Liver (tissue), 3 donors: ENCODE measurements at regions not wholly inside any gene's neighbourhood (a gene's known extent, or its start where the extent isn't known, plus 50 kb on each side); places are given as distances from the start of the nearest gene placed in this dataset.

Experiments
- EGR1 ChIP-seq, 2 donors: IDR thresholded peaks; 2 replicates each; pipeline ENCODE4 v1.6.1; 2016 to 2018; ENCODE audit warnings: antibody characterized with exemption in 2 of 2, low read depth in 2 of 2
- GABPA ChIP-seq, 2 donors: IDR thresholded peaks in 1 of 2; conservative IDR thresholded peaks in 1 of 2; 2 replicates each; pipeline ENCODE4 v1.6.1; 2016; ENCODE audit warnings: antibody characterized with exemption in 2 of 2, mild to moderate bottlenecking in 1 of 2, moderate library complexity in 1 of 2
- HNF4A ChIP-seq, 2 donors: conservative IDR thresholded peaks; 2 replicates each; pipeline ENCODE4 v1.6.1; 2016; ENCODE audit warnings: antibody characterized with exemption in 2 of 2, mild to moderate bottlenecking in 2 of 2
- JUND ChIP-seq, 2 donors: IDR thresholded peaks; 2 replicates each; pipeline ENCODE4 v1.6.1; 2016; ENCODE audit warnings: antibody characterized with exemption in 2 of 2
- NR2F2 ChIP-seq: IDR thresholded peaks from 2 replicates; pipeline ENCODE4 v1.6.1; 2016; ENCODE audit warnings: antibody characterized with exemption
- RAD21 ChIP-seq, 2 donors: IDR thresholded peaks; 2 replicates each; pipeline ENCODE4 v1.6.1; 2016; ENCODE audit warnings: antibody characterized with exemption in 2 of 2, mild to moderate bottlenecking in 2 of 2
- SP1 ChIP-seq: IDR thresholded peaks from 2 replicates; pipeline ENCODE4 v1.6.1; 2018; ENCODE audit warnings: antibody characterized with exemption, mild to moderate bottlenecking
- TAF1 ChIP-seq: conservative IDR thresholded peaks from 2 replicates; pipeline ENCODE4 v1.6.1; 2016; ENCODE audit warnings: antibody characterized with exemption, mild to moderate bottlenecking
- YY1 ChIP-seq: IDR thresholded peaks from 2 replicates; pipeline ENCODE4 v1.6.1; 2016; ENCODE audit warnings: antibody characterized with exemption, mild to moderate bottlenecking
- TF ChIP-seq, protein P1 (sequence below): fragments of 150-350 bp; IDR thresholded peaks from 2 replicates; pipeline ENCODE4 v1.5.1; 2017; ENCODE audit warnings: improper control_type of control experiment, low read depth, low read length; ENCODE audit not compliant: missing input control
- TF ChIP-seq, protein P2 (sequence below): IDR thresholded peaks from 2 replicates; pipeline ENCODE4 v1.6.1; 2016; ENCODE audit warnings: antibody characterized with exemption, mild to moderate bottlenecking
- TF ChIP-seq, protein P3 (sequence below): IDR thresholded peaks from 2 replicates; pipeline ENCODE4 v1.6.1; 2016; ENCODE audit warnings: antibody characterized with exemption
- TF ChIP-seq, protein P4 (sequence below): IDR thresholded peaks from 2 replicates; pipeline ENCODE4 v1.6.1; 2016; ENCODE audit warnings: antibody characterized with exemption
- TF ChIP-seq, protein P5 (sequence below): IDR thresholded peaks from 2 replicates; pipeline ENCODE4 v1.6.1; 2016; ENCODE audit warnings: antibody characterized with exemption
- donor health status: healthy.
- donor health status: healthy.

DNA sequence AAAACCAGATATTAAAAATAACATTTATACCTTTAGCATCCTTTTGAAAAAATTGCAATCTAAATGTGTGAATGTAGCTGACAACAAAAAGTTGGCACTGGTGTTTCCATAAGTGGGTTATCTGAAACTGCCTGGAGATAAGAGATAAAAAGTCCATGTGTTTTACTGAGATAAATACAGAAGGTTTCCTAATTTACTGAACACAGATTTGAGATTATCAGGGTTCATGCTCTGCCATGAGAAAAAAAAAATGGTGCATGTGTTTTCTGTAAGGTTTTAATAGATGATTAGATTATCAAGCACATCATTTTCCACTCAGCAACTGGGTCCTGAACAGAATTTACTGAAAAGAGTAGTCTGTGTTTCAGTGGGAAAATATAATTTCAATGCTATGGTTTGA is 326.2 kb upstream of the SLIT2 start:
- TF ChIP-seq, protein P1, sequence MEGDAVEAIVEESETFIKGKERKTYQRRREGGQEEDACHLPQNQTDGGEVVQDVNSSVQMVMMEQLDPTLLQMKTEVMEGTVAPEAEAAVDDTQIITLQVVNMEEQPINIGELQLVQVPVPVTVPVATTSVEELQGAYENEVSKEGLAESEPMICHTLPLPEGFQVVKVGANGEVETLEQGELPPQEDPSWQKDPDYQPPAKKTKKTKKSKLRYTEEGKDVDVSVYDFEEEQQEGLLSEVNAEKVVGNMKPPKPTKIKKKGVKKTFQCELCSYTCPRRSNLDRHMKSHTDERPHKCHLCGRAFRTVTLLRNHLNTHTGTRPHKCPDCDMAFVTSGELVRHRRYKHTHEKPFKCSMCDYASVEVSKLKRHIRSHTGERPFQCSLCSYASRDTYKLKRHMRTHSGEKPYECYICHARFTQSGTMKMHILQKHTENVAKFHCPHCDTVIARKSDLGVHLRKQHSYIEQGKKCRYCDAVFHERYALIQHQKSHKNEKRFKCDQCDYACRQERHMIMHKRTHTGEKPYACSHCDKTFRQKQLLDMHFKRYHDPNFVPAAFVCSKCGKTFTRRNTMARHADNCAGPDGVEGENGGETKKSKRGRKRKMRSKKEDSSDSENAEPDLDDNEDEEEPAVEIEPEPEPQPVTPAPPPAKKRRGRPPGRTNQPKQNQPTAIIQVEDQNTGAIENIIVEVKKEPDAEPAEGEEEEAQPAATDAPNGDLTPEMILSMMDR, result no peak
- TF ChIP-seq RAD21 (IDR thresholded peaks at IDR 0.05) (no peak), TAF1 (no peak), NR2F2 (no peak), JUND (IDR thresholded peaks at IDR 0.05) (no peak), EGR1 (IDR thresholded peaks at IDR 0.05; ENCODE audit: low read depth in 2 of 2) (no peak), YY1 (no peak), GABPA (IDR thresholded peaks at IDR 0.05 in 1 of 2, conservative IDR thresholded peaks at IDR 0.05 in 1 of 2) (no peak), HNF4A (conservative IDR thresholded peaks at IDR 0.05) (no peak), SP1 (no peak)
- TF ChIP-seq, protein P2, sequence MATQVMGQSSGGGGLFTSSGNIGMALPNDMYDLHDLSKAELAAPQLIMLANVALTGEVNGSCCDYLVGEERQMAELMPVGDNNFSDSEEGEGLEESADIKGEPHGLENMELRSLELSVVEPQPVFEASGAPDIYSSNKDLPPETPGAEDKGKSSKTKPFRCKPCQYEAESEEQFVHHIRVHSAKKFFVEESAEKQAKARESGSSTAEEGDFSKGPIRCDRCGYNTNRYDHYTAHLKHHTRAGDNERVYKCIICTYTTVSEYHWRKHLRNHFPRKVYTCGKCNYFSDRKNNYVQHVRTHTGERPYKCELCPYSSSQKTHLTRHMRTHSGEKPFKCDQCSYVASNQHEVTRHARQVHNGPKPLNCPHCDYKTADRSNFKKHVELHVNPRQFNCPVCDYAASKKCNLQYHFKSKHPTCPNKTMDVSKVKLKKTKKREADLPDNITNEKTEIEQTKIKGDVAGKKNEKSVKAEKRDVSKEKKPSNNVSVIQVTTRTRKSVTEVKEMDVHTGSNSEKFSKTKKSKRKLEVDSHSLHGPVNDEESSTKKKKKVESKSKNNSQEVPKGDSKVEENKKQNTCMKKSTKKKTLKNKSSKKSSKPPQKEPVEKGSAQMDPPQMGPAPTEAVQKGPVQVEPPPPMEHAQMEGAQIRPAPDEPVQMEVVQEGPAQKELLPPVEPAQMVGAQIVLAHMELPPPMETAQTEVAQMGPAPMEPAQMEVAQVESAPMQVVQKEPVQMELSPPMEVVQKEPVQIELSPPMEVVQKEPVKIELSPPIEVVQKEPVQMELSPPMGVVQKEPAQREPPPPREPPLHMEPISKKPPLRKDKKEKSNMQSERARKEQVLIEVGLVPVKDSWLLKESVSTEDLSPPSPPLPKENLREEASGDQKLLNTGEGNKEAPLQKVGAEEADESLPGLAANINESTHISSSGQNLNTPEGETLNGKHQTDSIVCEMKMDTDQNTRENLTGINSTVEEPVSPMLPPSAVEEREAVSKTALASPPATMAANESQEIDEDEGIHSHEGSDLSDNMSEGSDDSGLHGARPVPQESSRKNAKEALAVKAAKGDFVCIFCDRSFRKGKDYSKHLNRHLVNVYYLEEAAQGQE, result no peak
- TF ChIP-seq, protein P3, sequence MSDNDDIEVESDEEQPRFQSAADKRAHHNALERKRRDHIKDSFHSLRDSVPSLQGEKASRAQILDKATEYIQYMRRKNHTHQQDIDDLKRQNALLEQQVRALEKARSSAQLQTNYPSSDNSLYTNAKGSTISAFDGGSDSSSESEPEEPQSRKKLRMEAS, result no peak
- TF ChIP-seq, protein P4, sequence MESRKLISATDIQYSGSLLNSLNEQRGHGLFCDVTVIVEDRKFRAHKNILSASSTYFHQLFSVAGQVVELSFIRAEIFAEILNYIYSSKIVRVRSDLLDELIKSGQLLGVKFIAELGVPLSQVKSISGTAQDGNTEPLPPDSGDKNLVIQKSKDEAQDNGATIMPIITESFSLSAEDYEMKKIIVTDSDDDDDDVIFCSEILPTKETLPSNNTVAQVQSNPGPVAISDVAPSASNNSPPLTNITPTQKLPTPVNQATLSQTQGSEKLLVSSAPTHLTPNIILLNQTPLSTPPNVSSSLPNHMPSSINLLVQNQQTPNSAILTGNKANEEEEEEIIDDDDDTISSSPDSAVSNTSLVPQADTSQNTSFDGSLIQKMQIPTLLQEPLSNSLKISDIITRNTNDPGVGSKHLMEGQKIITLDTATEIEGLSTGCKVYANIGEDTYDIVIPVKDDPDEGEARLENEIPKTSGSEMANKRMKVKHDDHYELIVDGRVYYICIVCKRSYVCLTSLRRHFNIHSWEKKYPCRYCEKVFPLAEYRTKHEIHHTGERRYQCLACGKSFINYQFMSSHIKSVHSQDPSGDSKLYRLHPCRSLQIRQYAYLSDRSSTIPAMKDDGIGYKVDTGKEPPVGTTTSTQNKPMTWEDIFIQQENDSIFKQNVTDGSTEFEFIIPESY, result no peak
- TF ChIP-seq, protein P5, sequence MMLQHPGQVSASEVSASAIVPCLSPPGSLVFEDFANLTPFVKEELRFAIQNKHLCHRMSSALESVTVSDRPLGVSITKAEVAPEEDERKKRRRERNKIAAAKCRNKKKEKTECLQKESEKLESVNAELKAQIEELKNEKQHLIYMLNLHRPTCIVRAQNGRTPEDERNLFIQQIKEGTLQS, result no peak
